Trophoblast cell (in vitro differentiated cells and primary cell): ENCODE measurements at regions not wholly inside any gene's neighbourhood (a gene's known extent, or its start where the extent isn't known, plus 50 kb on each side); places are given as distances from the start of the nearest gene placed in this dataset.

Source experiments
- DNase-seq, 2 donors: peaks; one replicate each; pipeline ENCODE4 v3.0.0-alpha.2; 2016
- H2AFZ ChIP-seq: 2 replicates; pipeline ENCODE4 v1.6.1; 2013; ENCODE audit warnings: low read length, moderate library complexity, mild to moderate bottlenecking; ENCODE audit not compliant: insufficient read depth, poor library complexity
- H2AK5ac ChIP-seq: 2 replicates; pipeline ENCODE4 v1.6.1; 2013; ENCODE audit warnings: mild to moderate bottlenecking, low read length
- H2BK120ac ChIP-seq: 2 replicates; pipeline ENCODE4 v1.6.1; 2013; ENCODE audit warnings: low read length, mild to moderate bottlenecking, moderate library complexity; ENCODE audit not compliant: insufficient read depth, poor library complexity
- H2BK12ac ChIP-seq: 2 replicates; pipeline ENCODE4 v1.6.1; 2013; ENCODE audit warnings: mild to moderate bottlenecking, low read length, moderate library complexity
- H2BK5ac ChIP-seq: 2 replicates; pipeline ENCODE4 v1.6.1; 2013; ENCODE audit warnings: low read length, low read depth, moderate library complexity, mild to moderate bottlenecking; ENCODE audit not compliant: poor library complexity
- H3K14ac ChIP-seq: 2 replicates; pipeline ENCODE4 v1.6.1; 2013; ENCODE audit warnings: mild to moderate bottlenecking, low read length
- H3K18ac ChIP-seq: 2 replicates; pipeline ENCODE4 v1.6.1; 2013; ENCODE audit warnings: mild to moderate bottlenecking, low read length
- H3K23ac ChIP-seq: 2 replicates; pipeline ENCODE4 v1.6.1; 2013; ENCODE audit warnings: low read length
- H3K27ac ChIP-seq: 2 replicates; pipeline ENCODE4 v1.5.1; 2013; ENCODE audit warnings: low read depth, mild to moderate bottlenecking, inconsistent platforms, low read length, moderate library complexity
- H3K27me3 ChIP-seq: 2 replicates; pipeline ENCODE4 v1.6.1; 2013; ENCODE audit warnings: inconsistent platforms, mild to moderate bottlenecking, low read length, moderate library complexity; ENCODE audit not compliant: insufficient read depth
- H3K36me3 ChIP-seq, 2 experiments: 1 replicate in 1 of 2; 2 replicates in 1 of 2; pipeline ENCODE4 v1.6.1; 2013; ENCODE audit warnings: low read length in 2 of 2, mild to moderate bottlenecking in 2 of 2, moderate library complexity in 1 of 2; ENCODE audit not compliant: insufficient read depth in 2 of 2, control insufficient read depth in 1 of 2
- H3K4ac ChIP-seq: 2 replicates; pipeline ENCODE4 v1.6.1; 2013; ENCODE audit warnings: low read depth, mild to moderate bottlenecking, low read length, moderate library complexity
- H3K4me1 ChIP-seq, 2 experiments: 1 replicate in 1 of 2; 2 replicates in 1 of 2; pipeline ENCODE4 v1.6.1; 2013; ENCODE audit warnings: low read length in 2 of 2, mild to moderate bottlenecking in 2 of 2, moderate library complexity in 1 of 2; ENCODE audit not compliant: insufficient read depth in 2 of 2, control insufficient read depth in 1 of 2
- H3K4me2 ChIP-seq: 2 replicates; pipeline ENCODE4 v1.6.1; 2013; ENCODE audit warnings: inconsistent platforms, mild to moderate bottlenecking, low read length, moderate library complexity
- H3K4me3 ChIP-seq: 2 replicates; pipeline ENCODE4 v1.5.1; 2013; ENCODE audit warnings: mild to moderate bottlenecking, low read depth, low read length, inconsistent platforms
- H3K79me1 ChIP-seq: one replicate; pipeline ENCODE4 v1.6.1; 2013; ENCODE audit warnings: low read length
- H3K79me2 ChIP-seq: 2 replicates; pipeline ENCODE4 v1.6.1; 2013; ENCODE audit warnings: low read length, mild to moderate bottlenecking; ENCODE audit not compliant: control insufficient read depth, insufficient read depth, poor library complexity
- H3K9ac ChIP-seq: 2 replicates; pipeline ENCODE4 v1.6.1; 2013; ENCODE audit warnings: mild to moderate bottlenecking, low read length
- H3K9me3 ChIP-seq: 2 replicates; pipeline ENCODE4 v1.6.1; 2013; ENCODE audit warnings: low read depth, mild to moderate bottlenecking, control low read depth, inconsistent platforms, low read length; ENCODE audit not compliant: insufficient read depth
- H4K12ac ChIP-seq: 2 replicates; pipeline ENCODE4 v1.6.1; 2013; ENCODE audit warnings: low read depth, mild to moderate bottlenecking, low read length, moderate library complexity
- H4K8ac ChIP-seq: 2 replicates; pipeline ENCODE4 v1.6.1; 2013; ENCODE audit warnings: low read depth, mild to moderate bottlenecking, low read length, moderate library complexity
- H4K91ac ChIP-seq: one replicate; pipeline ENCODE4 v1.6.1; 2013; ENCODE audit warnings: low read depth, mild to moderate bottlenecking, low read length, moderate library complexity
- WGBS: extraction: QIAGEN DNeasy Blood & Tissue Kit; methylation state at CpG from one replicate; pipeline ENCODE4 v1.1.7; 2013; ENCODE audit warnings: missing lambda C conversion rate; ENCODE audit not compliant: insufficient read length, insufficient coverage; ENCODE audit errors: extremely low coverage; 5-methylcytosine and 5-hydroxymethylcytosine counted together

DNA sequence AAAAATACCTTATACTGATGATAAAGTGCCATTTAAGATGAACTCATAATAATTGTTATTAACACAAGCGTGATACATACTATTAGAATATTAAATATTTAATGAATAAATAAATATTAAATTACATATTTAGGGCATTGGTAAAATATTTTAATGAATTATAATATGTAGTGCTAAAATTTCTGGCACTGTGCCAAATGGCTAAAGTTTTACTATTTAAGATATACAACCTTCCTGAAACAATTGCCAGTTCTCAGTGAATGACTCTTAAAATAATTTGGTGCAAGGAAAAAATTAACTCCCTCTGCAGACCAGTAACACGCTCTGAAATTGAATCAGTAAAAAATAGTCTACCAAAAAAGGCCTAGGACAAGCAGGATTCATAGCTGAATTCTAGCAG is 428.9 kb upstream of the ATXN7L3B start:
- no peak overlapping the region for H3K27ac ChIP-seq
- DNase-seq = no peak
- no peaks in the 10 kb centered on the region for H3K9me3 ChIP-seq
- H3K36me3 ChIP-seq = no peaks in the 10 kb centered on the region
- H3K23ac ChIP-seq = no peak overlapping the region
- H3K4ac ChIP-seq = no peak overlapping the region
- no peak overlapping the region for H2BK12ac ChIP-seq
- no peak overlapping the region for H3K4me2 ChIP-seq
- no peak overlapping the region for H4K8ac ChIP-seq
- no peak overlapping the region for H4K12ac ChIP-seq
- no peak overlapping the region for H3K18ac ChIP-seq
- WGBS = no CpG with 5 or more reads among the region's 2 CpGs
- no peak overlapping the region for H4K91ac ChIP-seq
- no peak overlapping the region for H3K9ac ChIP-seq
- no peaks in the 10 kb centered on the region for H3K79me1 ChIP-seq
- H3K14ac ChIP-seq = no peak overlapping the region
- no peaks in the 10 kb centered on the region for H3K27me3 ChIP-seq
- no peaks in the 10 kb centered on the region for H3K4me1 ChIP-seq
- no peak overlapping the region for H2BK120ac ChIP-seq
- H2AFZ ChIP-seq = no peak overlapping the region
- no peak overlapping the region for H2AK5ac ChIP-seq
- no peak overlapping the region for H2BK5ac ChIP-seq
- no peak overlapping the region for H3K4me3 ChIP-seq
- H3K79me2 ChIP-seq = no peaks in the 10 kb centered on the region

GRCh38 chr12:74111688-74112360 is 425.8 kb upstream of the ATXN7L3B start:
- no CpG with 5 or more reads among the region's 8 CpGs for WGBS
- Histone ChIP-seq H3K27ac (no peak overlapping the region), H3K27me3 (no peaks in the 10 kb centered on the region), H4K8ac (no peak overlapping the region), H3K4me2 (no peak overlapping the region), H3K9me3 (no peaks in the 10 kb centered on the region), H3K9ac (no peak overlapping the region), H3K4me3 (no peak overlapping the region), H3K4ac (no peak overlapping the region), H3K4me1 (no peaks in the 10 kb centered on the region), H3K18ac (no peak overlapping the region), H3K79me2 (no peaks in the 10 kb centered on the region), H2AFZ (no peak overlapping the region), H4K91ac (no peak overlapping the region), H3K14ac (no peak overlapping the region), H2BK120ac (no peak overlapping the region), H4K12ac (no peak overlapping the region), H3K79me1 (no peaks in the 10 kb centered on the region), H2AK5ac (no peak overlapping the region), H3K36me3 (no peaks in the 10 kb centered on the region), H2BK12ac (no peak overlapping the region), H2BK5ac (no peak overlapping the region), H3K23ac (no peak overlapping the region)
- DNase-seq = peak; percentile 38 to 72

GRCh38 chr12:74119811-74120362 is 417.7 kb upstream of the ATXN7L3B start:
- Histone ChIP-seq H3K27me3 (no peaks in the 10 kb centered on the region), H3K9me3 (no peaks in the 10 kb centered on the region), H3K4me2 (no peak overlapping the region), H4K8ac (no peak overlapping the region), H2BK5ac (no peak overlapping the region), H3K79me2 (no peaks in the 10 kb centered on the region), H4K12ac (no peak overlapping the region), H3K23ac (no peak overlapping the region), H2BK120ac (no peak overlapping the region), H3K79me1 (no peaks in the 10 kb centered on the region), H3K27ac (no peak overlapping the region), H3K18ac (no peak overlapping the region), H4K91ac (no peak overlapping the region), H3K9ac (no peak overlapping the region), H3K36me3 (no peaks in the 10 kb centered on the region), H3K4me3 (no peak overlapping the region), H2BK12ac (no peak overlapping the region), H3K4me1 (no peaks in the 10 kb centered on the region), H3K14ac (no peak overlapping the region), H3K4ac (no peak overlapping the region), H2AFZ (no peak overlapping the region), H2AK5ac (no peak overlapping the region)
- peak in 1 of 2 donors; percentile 15 for DNase-seq

DNA sequence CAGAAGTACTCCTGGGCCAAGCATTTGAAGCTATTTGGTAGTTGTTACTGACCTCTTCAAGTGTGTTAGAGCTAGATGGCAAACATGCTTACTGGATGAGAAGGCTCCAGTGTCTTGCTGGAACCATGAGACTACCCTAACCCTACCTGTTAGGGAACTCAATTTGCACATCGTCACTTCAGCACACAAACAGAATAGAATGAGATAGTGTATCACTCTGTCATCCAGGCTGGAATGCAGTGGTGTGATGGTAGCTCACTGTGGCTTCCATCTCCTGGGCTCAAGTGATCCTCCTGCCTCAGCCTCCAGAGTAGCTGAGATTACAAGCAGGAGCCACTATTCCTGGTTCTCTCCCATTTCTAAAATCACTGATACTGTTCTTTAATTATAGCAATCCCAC is 417.0 kb upstream of the ATXN7L3B start:
- no peak overlapping the region for H3K23ac ChIP-seq
- no peak overlapping the region for H2AFZ ChIP-seq
- H3K4me3 ChIP-seq = no peak overlapping the region
- H3K14ac ChIP-seq = no peak overlapping the region
- H4K91ac ChIP-seq = no peak overlapping the region
- H3K9ac ChIP-seq = no peak overlapping the region
- no peak overlapping the region for H3K27ac ChIP-seq
- H3K18ac ChIP-seq = no peak overlapping the region
- H3K4me1 ChIP-seq = no peaks in the 10 kb centered on the region
- no peaks in the 10 kb centered on the region for H3K27me3 ChIP-seq
- no peak overlapping the region for H4K12ac ChIP-seq
- no peaks in the 10 kb centered on the region for H3K79me1 ChIP-seq
- no peak overlapping the region for H2BK5ac ChIP-seq
- H2AK5ac ChIP-seq = no peak overlapping the region
- H3K9me3 ChIP-seq = no peaks in the 10 kb centered on the region
- no peaks in the 10 kb centered on the region for H3K36me3 ChIP-seq
- H2BK120ac ChIP-seq = no peak overlapping the region
- WGBS = no CpG with 5 or more reads among the region's 1 CpG
- peak in 1 of 2 donors; percentile 59 for DNase-seq
- no peak overlapping the region for H3K4me2 ChIP-seq
- no peak overlapping the region for H2BK12ac ChIP-seq
- H4K8ac ChIP-seq = no peak overlapping the region
- no peaks in the 10 kb centered on the region for H3K79me2 ChIP-seq
- H3K4ac ChIP-seq = no peak overlapping the region
